GM21390 (cell line): ENCODE measurements at regions not wholly inside any gene's neighbourhood (a gene's known extent, or its start where the extent isn't known, plus 50 kb on each side); places are given as distances from the start of the nearest gene placed in this dataset.

Experiments used
- ATAC-seq: cut with Tn5 transposase; IDR thresholded peaks from one replicate; pipeline ENCODE4 v1.9.1; 2021; ENCODE audit not compliant: unreplicated experiment

GRCh38 chr1:218809625-218810024 lies 364.1 kb upstream of the LYPLAL1 start:
- no peak for ATAC-seq

GRCh38 chr1:218810306-218810705 lies 363.4 kb upstream of the LYPLAL1 start:
- no peak for ATAC-seq

- ATAC-seq = no peak
These were observed 362.2 kb upstream of the LYPLAL1 start for GRCh38 chr1:218811497-218811896.

- no peak for ATAC-seq
These were observed 361.3 kb upstream of the LYPLAL1 start for GRCh38 chr1:218812360-218812759.

GRCh38 chr1:218813237-218813636 lies 360.4 kb upstream of the LYPLAL1 start:
- no peak for ATAC-seq

GRCh38 chr1:218815076-218815475 lies 358.6 kb upstream of the LYPLAL1 start:
- ATAC-seq = no peak

- ATAC-seq = no peak
These were observed 356.6 kb upstream of the LYPLAL1 start for GRCh38 chr1:218817071-218817470.

- no peak for ATAC-seq
These were observed 355.8 kb upstream of the LYPLAL1 start for GRCh38 chr1:218817691-218818465.

- no peak for ATAC-seq
These were observed 350.3 kb upstream of the LYPLAL1 start for GRCh38 chr1:218823291-218823900.

GRCh38 chr1:218827486-218827885 lies 346.2 kb upstream of the LYPLAL1 start:
- no peak for ATAC-seq

- no peak for ATAC-seq
These were observed 345.5 kb upstream of the LYPLAL1 start for GRCh38 chr1:218828125-218828650.

- no peak for ATAC-seq
These were observed 344.6 kb upstream of the LYPLAL1 start for GRCh38 chr1:218829097-218829496.

GRCh38 chr1:218835609-218836008 lies 338.1 kb upstream of the LYPLAL1 start:
- no peak for ATAC-seq

- ATAC-seq = no peak
These were observed 337.4 kb upstream of the LYPLAL1 start for GRCh38 chr1:218836264-218836663.

GRCh38 chr1:218837051-218837450 lies 336.6 kb upstream of the LYPLAL1 start:
- ATAC-seq = no peak

- ATAC-seq = no peak
These were observed 328.1 kb upstream of the LYPLAL1 start for GRCh38 chr1:218845589-218845988.

- no peak for ATAC-seq
These were observed 327.5 kb upstream of the LYPLAL1 start for GRCh38 chr1:218846181-218846580.

GRCh38 chr1:218847089-218847768 lies 326.4 kb upstream of the LYPLAL1 start:
- no peak for ATAC-seq

GRCh38 chr1:218848009-218848408 lies 325.7 kb upstream of the LYPLAL1 start:
- no peak for ATAC-seq

- no peak for ATAC-seq
These were observed 323.3 kb upstream of the LYPLAL1 start for GRCh38 chr1:218850367-218850766.

GRCh38 chr1:218851586-218851985 lies 322.1 kb upstream of the LYPLAL1 start:
- no peak for ATAC-seq

GRCh38 chr1:218852527-218852926 lies 321.2 kb upstream of the LYPLAL1 start:
- no peak for ATAC-seq
